A549 (cell line): ENCODE measurements at regions not wholly inside any gene's neighbourhood (a gene's known extent, or its start where the extent isn't known, plus 50 kb on each side); places are given as distances from the start of the nearest gene placed in this dataset.

Source experiments
- ATAC-seq, 2 experiments: fragments of 200-7000 bp in 1 of 2; fragments of >200 bp in 1 of 2; cut with Nextera tagmentation in 1 of 2; cut with Tn5 transposase in 1 of 2; 3 replicates each; pipeline versions ENCODE4 v1.8.0 to v1.9.1; 2018 to 2020; ENCODE audit warnings: mild to moderate bottlenecking in 1 of 2, moderate library complexity in 1 of 2
- CTCF ChIA-PET: fragments of 300-600 bp; sonication (Branson Sonifier 250); formaldehyde crosslinking; extraction: SDS; loops from one replicate; lab custom pipeline; 2021; ENCODE audit warnings: antibody characterized with exemption, inconsistent platforms; lab: Yijun Ruan, JAX
- POLR2A ChIA-PET: fragments of 350-600 bp; formaldehyde crosslinking; extraction: SDS; loops from one replicate; lab custom pipeline; 2021; ENCODE audit warnings: antibody characterized with exemption, inconsistent platforms; lab: Yijun Ruan, JAX
- DNase-seq, 2 experiments: peaks; one replicate each; pipeline versions ENCODE4 v3.0.0 to v3.0.0-alpha.2; 2011 to 2016; ENCODE audit warnings: low read depth in 1 of 2, low spot score in 1 of 2
- FAIRE-seq: peaks from 2 replicates; lab custom pipeline; 2011; peaks lifted over from hg19 to GRCh38; lab: Jason Lieb, UNC
- H3K27ac ChIP-seq, 2 experiments: fragments of >200 bp; sonication (Bioruptor Twin); formaldehyde crosslinking; 3 replicates each; pipeline ENCODE4 v1.5.1; 2016 to 2017
- H3K4me1 ChIP-seq: fragments of >200 bp; sonication (Bioruptor Twin); formaldehyde crosslinking; 3 replicates; pipeline ENCODE4 v1.6.1; 2016
- H3K4me2 ChIP-seq: fragments of >200 bp; sonication (Bioruptor Twin); formaldehyde crosslinking; 3 replicates; pipeline ENCODE4 v1.6.1; 2016
- H3K4me3 ChIP-seq: fragments of >200 bp; sonication (Bioruptor Twin); formaldehyde crosslinking; 3 replicates; pipeline ENCODE4 v1.5.1; 2016
- H3K9me3 ChIP-seq: fragments of >200 bp; sonication (Bioruptor Twin); formaldehyde crosslinking; 3 replicates; pipeline ENCODE4 v1.6.1; 2016
- CBX2 ChIP-seq: fragments of 200-600 bp; sonication (generic); IDR thresholded peaks from 2 replicates; pipeline ENCODE4 v1.6.1; 2016; ENCODE audit warnings: low read depth, mild to moderate bottlenecking, borderline replicate concordance
- CEBPB ChIP-seq, 2 experiments: fragments of >200 bp in 1 of 2; sonication (Bioruptor Twin) in 1 of 2; formaldehyde crosslinking in 1 of 2; IDR thresholded peaks; 2 replicates each; pipeline ENCODE4 v1.6.1; 2012 to 2016
- CHD4 ChIP-seq: fragments of 200-600 bp; sonication (generic); IDR thresholded peaks from 2 replicates; pipeline ENCODE4 v1.6.1; 2016; ENCODE audit warnings: antibody characterized with exemption, mild to moderate bottlenecking, borderline replicate concordance
- CTCF ChIP-seq: fragments of >200 bp; sonication (Bioruptor Twin); formaldehyde crosslinking; IDR thresholded peaks from 3 replicates; pipeline ENCODE4 v1.5.1; 2016
- EHMT2 ChIP-seq: fragments of 200-600 bp; sonication (generic); IDR thresholded peaks from 2 replicates; pipeline ENCODE4 v1.6.1; 2016; ENCODE audit warnings: antibody characterized with exemption, low read depth, mild to moderate bottlenecking, moderate library complexity
- EP300 ChIP-seq, 2 experiments: fragments of >200 bp; sonication (Bioruptor Twin); formaldehyde crosslinking; IDR thresholded peaks; 2 replicates in 1 of 2; 3 replicates in 1 of 2; pipeline ENCODE4 v1.6.1; 2016 to 2017
- FOSB ChIP-seq: fragments of 250-450 bp; sonication (Bioruptor Pico); IDR thresholded peaks from 2 replicates; pipeline ENCODE4 v1.5.0; 2020; ENCODE audit warnings: mild to moderate bottlenecking, moderate library complexity
- GATA3 ChIP-seq: IDR thresholded peaks from 2 replicates; pipeline ENCODE4 v1.6.1; 2012; ENCODE audit warnings: borderline replicate concordance
- HMGXB4 ChIP-seq: fragments of 250-450 bp; sonication (Bioruptor Pico); IDR thresholded peaks from 2 replicates; pipeline ENCODE4 v1.5.0; 2021; ENCODE audit warnings: mild to moderate bottlenecking, moderate library complexity, borderline replicate concordance
- KDM5A ChIP-seq: fragments of 200-600 bp; sonication (generic); IDR thresholded peaks from 2 replicates; pipeline ENCODE4 v1.6.1; 2016; ENCODE audit warnings: antibody characterized with exemption, mild to moderate bottlenecking
- MAFK ChIP-seq: fragments of 450-650 bp; IDR thresholded peaks from 2 replicates; pipeline ENCODE4 v1.6.1; 2014; ENCODE audit not compliant: partially characterized antibody
- MAZ ChIP-seq: fragments of 150-350 bp; IDR thresholded peaks from 2 replicates; pipeline ENCODE4 v1.6.1; 2014; ENCODE audit warnings: antibody characterized with exemption, low read depth, low read length, borderline replicate concordance
- NPAS2 ChIP-seq: fragments of 250-450 bp; sonication (Bioruptor Pico); IDR thresholded peaks from 2 replicates; pipeline ENCODE4 v1.8.0; 2022; ENCODE audit warnings: mild to moderate bottlenecking, moderate library complexity, borderline replicate concordance
- NR3C1 ChIP-seq: fragments of >200 bp; sonication (Bioruptor Twin); formaldehyde crosslinking; IDR thresholded peaks from 3 replicates; pipeline ENCODE4 v1.6.1; 2017
- POLR2AphosphoS2 ChIP-seq: conservative IDR thresholded peaks from 2 replicates; pipeline ENCODE4 v1.6.1; 2012; ENCODE audit warnings: low read length, improper control_type of control experiment, inconsistent platforms
- RAD21 ChIP-seq, 2 experiments: fragments of >200 bp in 1 of 2; sonication (Bioruptor Twin) in 1 of 2; formaldehyde crosslinking in 1 of 2; IDR thresholded peaks in 1 of 2; conservative IDR thresholded peaks in 1 of 2; 2 replicates in 1 of 2; 3 replicates in 1 of 2; pipeline ENCODE4 v1.6.1; 2012 to 2018; ENCODE audit warnings: inconsistent platforms in 1 of 2
- SMC3 ChIP-seq: fragments of >200 bp; sonication (Bioruptor Twin); formaldehyde crosslinking; IDR thresholded peaks from 3 replicates; pipeline ENCODE4 v1.6.1; 2018; ENCODE audit warnings: inconsistent platforms
- SREBF2 ChIP-seq: fragments of 450-650 bp; IDR thresholded peaks from 2 replicates; pipeline ENCODE4 v1.6.1; 2014; ENCODE audit warnings: mild to moderate bottlenecking, moderate library complexity
- ZNF302 ChIP-seq: fragments of 250-450 bp; sonication (Bioruptor Pico); IDR thresholded peaks from 2 replicates; pipeline ENCODE4 v1.9.0; 2021; ENCODE audit warnings: inconsistent platforms, mild to moderate bottlenecking, moderate library complexity
- WGBS: methylation state at CpG from one replicate; pipeline ENCODE4 v1.1.6; 2017; ENCODE audit errors: missing lambda C conversion rate; 5-methylcytosine and 5-hydroxymethylcytosine counted together
- TF ChIP-seq, protein P1 (sequence below): fragments of >200 bp; sonication (Bioruptor Twin); formaldehyde crosslinking; IDR thresholded peaks from 3 replicates; pipeline ENCODE4 v1.6.1; 2016
- TF ChIP-seq, protein P2 (sequence below): fragments of 250-450 bp; sonication (Bioruptor Pico); IDR thresholded peaks from 2 replicates; pipeline ENCODE4 v1.5.0; 2020; ENCODE audit warnings: low read depth, mild to moderate bottlenecking, moderate library complexity
- TF ChIP-seq, protein P3 (sequence below): fragments of 150-350 bp; IDR thresholded peaks from 2 replicates; pipeline ENCODE4 v1.6.1; 2014; ENCODE audit warnings: low read depth, mild to moderate bottlenecking, low read length

GRCh38 chr20:11492846-11493245, 424.8 kb upstream of the BTBD3 start:
- ATAC-seq (no peak), DNase-seq (no peak), FAIRE-seq (no peak)
- Histone ChIP-seq H3K9me3 (no peaks in the 10 kb centered on the region), H3K4me2 (no peak overlapping the region), H3K4me1 (peaks cover 12% of the 10 kb centered on the region), H3K27ac (no peak overlapping the region), H3K4me3 (no peak overlapping the region)
- no peak for TF ChIP-seq POLR2AphosphoS2
- TF ChIP-seq FOSB (CRISPR knock-in tag) = no peak
- no peak for TF ChIP-seq EHMT2
- TF ChIP-seq HMGXB4 = no peak
- TF ChIP-seq SMC3 = no peak
- TF ChIP-seq CHD4 = no peak
- TF ChIP-seq, protein P1, sequence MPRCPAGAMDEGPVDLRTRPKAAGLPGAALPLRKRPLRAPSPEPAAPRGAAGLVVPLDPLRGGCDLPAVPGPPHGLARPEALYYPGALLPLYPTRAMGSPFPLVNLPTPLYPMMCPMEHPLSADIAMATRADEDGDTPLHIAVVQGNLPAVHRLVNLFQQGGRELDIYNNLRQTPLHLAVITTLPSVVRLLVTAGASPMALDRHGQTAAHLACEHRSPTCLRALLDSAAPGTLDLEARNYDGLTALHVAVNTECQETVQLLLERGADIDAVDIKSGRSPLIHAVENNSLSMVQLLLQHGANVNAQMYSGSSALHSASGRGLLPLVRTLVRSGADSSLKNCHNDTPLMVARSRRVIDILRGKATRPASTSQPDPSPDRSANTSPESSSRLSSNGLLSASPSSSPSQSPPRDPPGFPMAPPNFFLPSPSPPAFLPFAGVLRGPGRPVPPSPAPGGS = no peak
- no peak for TF ChIP-seq NR3C1
- TF ChIP-seq CBX2 = no peak
- no peak for TF ChIP-seq CEBPB (IDR thresholded peaks at IDR 0.05)
- no peak for TF ChIP-seq SREBF2
- TF ChIP-seq, protein P2, sequence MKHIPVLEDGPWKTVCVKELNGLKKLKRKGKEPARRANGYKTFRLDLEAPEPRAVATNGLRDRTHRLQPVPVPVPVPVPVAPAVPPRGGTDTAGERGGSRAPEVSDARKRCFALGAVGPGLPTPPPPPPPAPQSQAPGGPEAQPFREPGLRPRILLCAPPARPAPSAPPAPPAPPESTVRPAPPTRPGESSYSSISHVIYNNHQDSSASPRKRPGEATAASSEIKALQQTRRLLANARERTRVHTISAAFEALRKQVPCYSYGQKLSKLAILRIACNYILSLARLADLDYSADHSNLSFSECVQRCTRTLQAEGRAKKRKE = no peak
- no peak for TF ChIP-seq NPAS2
- TF ChIP-seq MAFK = no peak
- TF ChIP-seq KDM5A = no peak
- no peak for TF ChIP-seq CTCF
- no peak for TF ChIP-seq MAZ
- TF ChIP-seq EP300 (IDR thresholded peaks at IDR 0.05) = no peak
- TF ChIP-seq, protein P3, sequence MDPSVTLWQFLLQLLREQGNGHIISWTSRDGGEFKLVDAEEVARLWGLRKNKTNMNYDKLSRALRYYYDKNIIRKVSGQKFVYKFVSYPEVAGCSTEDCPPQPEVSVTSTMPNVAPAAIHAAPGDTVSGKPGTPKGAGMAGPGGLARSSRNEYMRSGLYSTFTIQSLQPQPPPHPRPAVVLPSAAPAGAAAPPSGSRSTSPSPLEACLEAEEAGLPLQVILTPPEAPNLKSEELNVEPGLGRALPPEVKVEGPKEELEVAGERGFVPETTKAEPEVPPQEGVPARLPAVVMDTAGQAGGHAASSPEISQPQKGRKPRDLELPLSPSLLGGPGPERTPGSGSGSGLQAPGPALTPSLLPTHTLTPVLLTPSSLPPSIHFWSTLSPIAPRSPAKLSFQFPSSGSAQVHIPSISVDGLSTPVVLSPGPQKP = no peak
- ChIA-PET POLR2A (no interaction called here), CTCF (interaction anchor here (0.8 kb wide), 1 partner anchor 11 kb away, joined by 3 read pairs; no protein-coding TSS in a partner anchor)

DNA sequence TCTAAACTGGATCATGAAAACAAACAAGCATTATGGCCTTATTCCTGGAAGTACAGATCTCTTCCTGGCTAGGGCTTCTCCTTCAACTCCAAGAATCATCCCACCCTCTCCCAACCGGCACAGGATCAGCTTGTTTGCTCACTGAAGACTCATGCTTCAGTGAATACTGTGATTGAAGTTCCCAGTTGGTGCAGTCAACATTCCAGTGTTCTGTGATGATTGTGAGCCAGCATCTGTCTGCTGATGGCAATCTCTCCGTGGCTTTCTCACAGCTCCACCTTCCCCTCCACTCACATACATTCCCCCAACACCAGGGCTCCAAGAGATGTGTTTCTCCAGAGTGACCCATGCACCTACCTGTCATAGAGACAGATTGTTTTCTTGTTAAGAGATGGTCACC, 421.3 kb upstream of the BTBD3 start:
- FAIRE-seq (no peak), ATAC-seq (peak; percentile 43 to 80; a peak in 4 of 6 replicates), DNase-seq (peak in 1 of 2 experiments; percentile 48)
- H3K4me1 ChIP-seq = peaks cover 22% of the 10 kb centered on the region
- H3K27ac ChIP-seq = peak overlapping the region in 1 of 2 experiments; percentile 28; a peak in 3 of 6 replicates
- ChIA-PET CTCF (interaction anchor here (1.1 kb wide), 1 partner anchor 16 kb away, joined by 3 read pairs; no protein-coding TSS in a partner anchor), POLR2A (no interaction called here)
- TF ChIP-seq RAD21 (conservative IDR thresholded peaks at IDR 0.05 in 1 of 2, IDR thresholded peaks at IDR 0.05 in 1 of 2) (no peak), ZNF302 (CRISPR knock-in tag) (no peak), GATA3 (peak; percentile 42; the same call in 1 of the 2 replicates)
- WGBS = 18% methylated on average over 2 of the region's 2 CpGs
- no peaks in the 10 kb centered on the region for H3K9me3 ChIP-seq
- no peak overlapping the region for H3K4me3 ChIP-seq
- peak overlapping the region; percentile 44 for H3K4me2 ChIP-seq
